H7 (cell line): ENCODE measurements at regions not wholly inside any gene's neighbourhood (a gene's known extent, or its start where the extent isn't known, plus 50 kb on each side); places are given as distances from the start of the nearest gene placed in this dataset.

Source experiments
- DNase-seq: peaks from one replicate; pipeline ENCODE4 v3.0.0; 2012
- H3K27me3 ChIP-seq: 2 replicates; pipeline ENCODE4 v1.6.0; 2011; ENCODE audit warnings: mild to moderate bottlenecking, low read length; ENCODE audit not compliant: control insufficient read depth, insufficient read depth
- H3K36me3 ChIP-seq: replicated peaks from 2 replicates; pipeline ENCODE4 v1.5.1; 2011; ENCODE audit warnings: low read length; ENCODE audit not compliant: control insufficient read depth, insufficient read depth
- H3K4me3 ChIP-seq: 2 replicates; pipeline ENCODE4 v1.5.1; 2011; ENCODE audit warnings: low read depth, mild to moderate bottlenecking, control low read depth, low read length, moderate library complexity; ENCODE audit not compliant: insufficient read depth

DNA sequence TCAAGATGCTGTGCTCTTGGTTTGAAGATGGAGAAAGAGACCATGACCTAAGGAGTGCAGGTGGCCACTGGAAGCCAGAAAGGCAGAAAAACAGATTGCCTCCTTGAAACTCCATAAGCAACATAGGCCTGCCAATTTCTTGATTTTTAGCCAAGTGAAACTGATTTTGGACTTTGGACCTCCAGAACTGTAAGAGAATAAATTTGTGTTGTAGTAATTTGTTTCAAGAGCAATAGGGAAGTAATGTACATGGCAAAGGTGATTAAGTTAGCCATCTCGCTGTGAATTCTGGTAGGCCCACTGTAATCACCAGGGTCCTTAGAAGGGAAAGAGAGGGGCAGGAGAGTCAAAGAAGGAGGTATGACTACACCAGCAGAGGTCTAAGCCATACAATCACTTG is 238.8 kb downstream of the CNTN3 start:
- Histone ChIP-seq H3K27me3 (no peaks in the 10 kb centered on the region), H3K4me3 (no peak overlapping the region), H3K36me3 (no peaks in the 10 kb centered on the region)
- DNase-seq = no peak

DNA sequence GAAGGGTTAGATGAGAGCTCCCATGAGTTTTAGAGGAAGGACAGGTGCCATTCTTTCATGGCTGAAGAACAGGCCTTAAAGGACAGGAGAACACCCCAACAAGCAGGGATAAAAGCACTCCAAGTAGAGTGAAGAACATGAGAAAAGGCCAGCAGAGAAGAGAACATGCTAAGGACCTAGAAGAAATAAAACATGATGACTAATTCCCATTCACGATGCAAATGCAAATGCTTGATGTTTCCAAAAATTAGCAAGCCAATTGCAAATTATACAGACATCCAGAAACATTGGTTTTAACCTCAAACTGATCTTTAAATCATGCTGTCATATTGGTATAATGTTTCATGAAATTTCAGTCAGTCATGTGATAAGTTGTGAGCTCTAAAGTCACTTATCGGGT is 241.7 kb downstream of the CNTN3 start:
- H3K4me3 ChIP-seq = no peak overlapping the region
- no peaks in the 10 kb centered on the region for H3K36me3 ChIP-seq
- H3K27me3 ChIP-seq = no peaks in the 10 kb centered on the region
- no peak for DNase-seq

DNA sequence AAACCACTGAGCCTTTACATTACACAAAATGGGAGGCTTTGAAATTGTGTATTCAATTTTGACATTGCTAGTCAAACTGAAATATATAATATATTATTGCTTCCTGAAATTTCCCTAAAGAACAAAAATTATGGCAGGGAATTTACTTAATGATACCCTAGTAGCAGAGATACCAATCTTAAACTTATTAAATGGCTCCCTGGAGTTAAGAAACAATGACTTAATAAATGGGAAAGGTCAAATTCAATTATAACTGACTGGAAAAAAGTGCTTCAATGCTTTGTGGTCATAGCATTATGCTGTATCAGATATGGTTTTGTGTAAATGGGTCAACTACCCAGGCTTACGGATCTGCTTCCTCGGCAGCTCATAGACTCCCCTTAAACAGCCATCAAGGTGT is 244.1 kb downstream of the CNTN3 start:
- Histone ChIP-seq H3K4me3 (no peak overlapping the region), H3K36me3 (no peaks in the 10 kb centered on the region), H3K27me3 (no peaks in the 10 kb centered on the region)
- no peak for DNase-seq

DNA sequence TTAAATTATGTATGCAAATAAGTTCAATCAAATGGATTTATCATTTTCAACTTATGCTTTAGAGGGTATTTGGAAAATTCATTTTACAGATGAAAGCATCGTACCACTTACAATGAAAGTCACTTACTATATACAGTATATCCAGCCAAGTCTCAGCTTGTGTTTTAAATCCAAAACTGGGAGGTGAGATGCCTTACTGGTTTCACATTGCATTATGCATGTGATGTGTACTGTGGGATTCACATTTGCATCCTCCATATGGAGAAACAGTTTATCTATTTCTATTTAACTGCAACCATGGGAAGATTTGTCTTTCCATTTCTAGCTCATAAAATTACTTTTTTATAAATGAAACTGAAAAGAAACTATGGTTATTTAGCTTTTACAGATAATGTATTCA is 248.1 kb downstream of the CNTN3 start:
- Histone ChIP-seq H3K36me3 (no peaks in the 10 kb centered on the region), H3K27me3 (no peaks in the 10 kb centered on the region), H3K4me3 (no peak overlapping the region)
- no peak for DNase-seq

DNA sequence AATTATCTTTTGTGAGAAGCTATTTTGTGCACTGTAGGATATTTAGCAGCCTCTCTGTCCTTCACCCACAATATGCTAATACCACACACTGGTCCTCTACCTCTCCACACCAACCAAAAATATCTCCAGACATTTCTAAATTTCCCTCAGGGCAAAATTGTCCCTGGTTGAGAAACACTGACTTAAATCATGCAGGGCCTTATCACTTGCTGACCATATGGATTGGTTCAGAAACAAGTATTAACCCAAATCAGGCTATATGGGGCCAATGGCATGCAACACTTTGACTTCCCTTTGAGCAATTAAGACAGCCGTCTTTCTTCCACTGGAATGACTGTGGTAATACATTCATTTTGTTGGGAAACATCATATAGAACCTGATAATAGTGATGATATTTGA is 251.1 kb downstream of the CNTN3 start:
- DNase-seq = no peak
- Histone ChIP-seq H3K27me3 (no peaks in the 10 kb centered on the region), H3K4me3 (no peak overlapping the region), H3K36me3 (no peaks in the 10 kb centered on the region)

DNA sequence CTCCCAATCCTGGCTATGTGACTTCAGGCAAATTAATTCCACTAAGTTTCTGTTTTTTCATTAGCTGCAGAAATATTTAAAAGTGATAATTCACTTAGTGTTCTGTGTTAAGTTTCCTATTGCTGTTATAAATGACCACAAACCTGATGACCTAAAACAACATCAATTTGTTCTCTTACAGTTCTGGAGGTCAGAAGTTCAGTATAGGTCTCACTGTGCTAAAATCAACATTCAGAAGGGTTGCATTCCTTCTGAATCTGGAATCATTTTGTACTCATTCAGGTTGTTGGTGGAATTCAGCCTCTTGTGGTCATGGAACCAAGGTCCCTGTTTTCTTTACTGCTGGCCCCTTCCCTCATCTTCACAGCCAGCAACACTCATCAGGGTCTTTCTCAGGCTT is 254.1 kb downstream of the CNTN3 start:
- H3K36me3 ChIP-seq = no peaks in the 10 kb centered on the region
- no peak overlapping the region for H3K4me3 ChIP-seq
- H3K27me3 ChIP-seq = no peaks in the 10 kb centered on the region
- DNase-seq = no peak

DNA sequence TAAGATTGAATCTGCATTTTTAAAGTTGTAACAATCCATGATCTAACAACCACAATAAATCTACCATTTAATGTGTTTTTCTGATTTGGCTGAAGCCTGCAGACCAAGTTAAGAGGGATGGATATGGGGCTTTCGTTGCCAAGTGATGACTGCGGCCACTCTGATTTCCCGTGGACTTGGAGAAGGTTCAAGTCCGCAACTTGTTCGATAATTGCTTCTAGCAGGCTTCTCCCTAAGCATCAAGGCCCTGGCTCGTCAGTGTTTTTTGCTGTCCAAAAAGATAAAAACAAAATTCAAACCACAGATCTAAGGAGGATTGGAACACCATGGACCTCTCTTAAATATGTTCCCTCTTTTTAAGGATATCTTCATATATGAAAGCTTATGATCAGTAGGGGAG is 256.6 kb downstream of the CNTN3 start:
- Histone ChIP-seq H3K4me3 (no peak overlapping the region), H3K36me3 (no peaks in the 10 kb centered on the region), H3K27me3 (no peaks in the 10 kb centered on the region)
- no peak for DNase-seq

DNA sequence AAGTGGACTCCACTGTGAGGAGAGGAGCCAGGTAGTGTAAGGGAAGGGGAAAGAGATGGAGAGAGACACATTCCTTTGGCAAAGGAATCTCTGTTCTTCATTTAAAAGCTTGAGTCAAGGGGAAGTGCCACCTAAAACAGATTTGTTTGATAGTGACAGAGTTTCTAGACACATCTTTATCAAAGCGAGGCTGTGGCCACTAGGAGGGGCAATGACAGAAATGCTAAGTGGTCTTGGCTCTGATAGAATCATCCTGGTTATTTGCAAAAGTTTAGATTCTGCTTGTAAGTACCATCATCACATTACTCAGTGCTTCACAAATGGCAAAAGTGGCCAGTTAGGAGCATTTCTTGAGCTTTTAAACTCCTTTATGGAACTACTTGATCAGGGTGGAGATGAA is 261.4 kb downstream of the CNTN3 start:
- no peaks in the 10 kb centered on the region for H3K27me3 ChIP-seq
- H3K4me3 ChIP-seq = no peak overlapping the region
- DNase-seq = peak; percentile 29
- H3K36me3 ChIP-seq = no peaks in the 10 kb centered on the region

DNA sequence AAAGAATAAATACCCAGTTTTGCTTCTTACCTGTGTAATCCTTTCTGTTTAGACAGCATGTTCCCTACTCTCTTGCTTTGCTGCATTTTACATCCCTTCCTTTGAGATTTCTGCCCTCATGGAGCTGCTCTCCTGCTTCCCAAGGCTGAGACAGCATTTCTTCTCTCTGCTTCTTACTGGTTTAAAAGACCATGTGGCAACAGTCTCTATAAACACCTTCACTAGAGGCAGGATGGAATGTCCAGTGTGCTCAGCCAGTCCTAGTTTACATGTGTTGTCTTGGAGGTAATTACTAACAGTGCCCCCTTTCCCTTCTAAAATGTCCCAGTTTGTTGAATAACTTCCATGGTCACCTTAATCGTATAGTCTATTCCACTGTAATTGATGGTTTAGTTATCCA is 262.3 kb downstream of the CNTN3 start:
- H3K36me3 ChIP-seq = no peaks in the 10 kb centered on the region
- H3K4me3 ChIP-seq = no peak overlapping the region
- H3K27me3 ChIP-seq = no peaks in the 10 kb centered on the region
- no peak for DNase-seq

DNA sequence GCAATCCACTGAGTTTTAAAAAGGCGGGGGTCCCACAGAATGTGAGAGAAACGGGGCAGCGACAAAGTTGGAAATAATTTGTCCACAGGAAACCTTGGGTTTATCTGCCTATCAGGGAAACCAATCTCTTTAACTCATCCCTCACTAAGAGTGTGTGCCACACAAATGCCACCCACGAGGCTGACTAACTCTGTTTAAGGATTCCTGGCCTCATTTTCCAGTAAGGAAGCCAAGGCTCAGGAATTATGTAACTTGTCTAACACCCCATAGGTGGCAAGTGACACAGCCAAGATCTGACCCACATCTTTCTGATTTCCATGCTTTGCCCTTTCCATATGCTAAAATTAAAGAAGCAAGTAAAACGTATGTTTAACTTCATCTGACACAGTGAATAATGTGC is 263.2 kb downstream of the CNTN3 start:
- H3K36me3 ChIP-seq = no peaks in the 10 kb centered on the region
- no peak for DNase-seq
- H3K4me3 ChIP-seq = no peak overlapping the region
- H3K27me3 ChIP-seq = no peaks in the 10 kb centered on the region

DNA sequence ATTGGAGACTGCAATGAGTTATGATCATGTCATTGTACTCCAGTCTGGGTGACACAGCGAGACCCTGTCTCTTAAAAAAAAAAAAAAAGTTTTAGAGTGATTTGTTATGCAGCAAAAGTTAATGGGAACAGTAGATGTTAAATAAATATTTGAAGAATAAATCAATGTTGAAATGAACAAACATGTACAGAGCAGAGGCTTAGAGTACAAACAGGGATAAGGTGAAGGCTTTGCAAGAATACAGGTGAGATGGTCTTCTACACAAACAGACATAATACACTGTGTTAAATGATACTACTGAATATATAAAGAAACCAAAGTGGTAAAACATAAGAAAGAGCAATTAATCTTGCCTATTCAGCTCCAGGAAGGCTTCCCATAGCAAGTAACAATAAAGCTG is 265.4 kb downstream of the CNTN3 start:
- H3K4me3 ChIP-seq = no peak overlapping the region
- DNase-seq = no peak
- H3K27me3 ChIP-seq = no peaks in the 10 kb centered on the region
- H3K36me3 ChIP-seq = no peaks in the 10 kb centered on the region

DNA sequence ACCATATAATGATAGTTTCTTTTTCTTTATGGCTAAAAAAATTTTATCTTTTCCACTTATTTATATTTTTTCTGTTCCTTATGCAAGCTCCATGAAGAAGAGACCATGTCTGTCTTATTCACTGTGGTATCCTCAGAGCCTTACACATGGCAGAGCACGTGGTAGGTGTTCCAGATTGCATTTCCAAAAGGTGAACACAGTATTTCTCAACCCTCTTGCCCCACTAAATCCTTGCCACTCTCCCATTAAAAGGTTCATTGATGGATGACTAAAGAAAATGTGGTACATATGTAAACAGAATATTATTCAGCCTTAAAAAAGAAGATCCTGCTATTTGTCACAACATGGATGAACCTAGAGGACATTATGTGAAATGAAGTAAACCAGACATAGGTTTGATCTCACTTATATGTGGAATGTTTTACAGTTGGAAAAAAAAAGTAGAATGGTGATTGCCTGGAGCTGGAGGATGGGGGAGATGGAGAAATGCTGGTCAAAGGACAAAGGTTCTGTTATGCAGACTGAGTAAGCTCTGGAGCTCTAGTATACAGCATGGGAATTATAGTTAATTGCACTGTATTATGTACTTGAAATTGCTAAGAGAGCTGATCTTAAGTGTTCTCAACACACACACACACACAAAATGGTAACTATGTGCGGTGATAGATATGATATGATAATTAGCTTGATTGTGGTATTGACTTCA is 266.7 kb downstream of the CNTN3 start:
- no peak for DNase-seq
- Histone ChIP-seq H3K36me3 (no peaks in the 10 kb centered on the region), H3K4me3 (no peak overlapping the region), H3K27me3 (no peaks in the 10 kb centered on the region)

DNA sequence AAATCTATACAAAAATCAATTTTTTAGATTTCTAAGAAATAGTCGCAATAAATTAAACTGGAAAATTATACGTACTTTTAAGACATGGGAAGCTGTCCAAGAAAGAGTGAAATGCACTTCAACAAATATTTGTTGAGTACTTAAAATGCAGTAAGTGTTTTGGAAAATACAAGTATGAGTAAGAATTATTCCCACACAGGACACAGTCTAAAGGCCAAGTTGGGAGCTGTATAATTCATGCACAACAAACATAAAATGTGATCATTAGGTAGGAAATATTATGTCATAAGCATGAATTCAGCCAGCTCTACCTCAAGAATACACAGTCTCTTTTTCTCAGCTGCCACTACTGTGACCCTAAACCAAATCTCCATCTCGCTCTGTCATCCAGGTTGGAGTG is 267.6 kb downstream of the CNTN3 start:
- no peak for DNase-seq
- Histone ChIP-seq H3K4me3 (no peak overlapping the region), H3K27me3 (no peaks in the 10 kb centered on the region), H3K36me3 (no peaks in the 10 kb centered on the region)

DNA sequence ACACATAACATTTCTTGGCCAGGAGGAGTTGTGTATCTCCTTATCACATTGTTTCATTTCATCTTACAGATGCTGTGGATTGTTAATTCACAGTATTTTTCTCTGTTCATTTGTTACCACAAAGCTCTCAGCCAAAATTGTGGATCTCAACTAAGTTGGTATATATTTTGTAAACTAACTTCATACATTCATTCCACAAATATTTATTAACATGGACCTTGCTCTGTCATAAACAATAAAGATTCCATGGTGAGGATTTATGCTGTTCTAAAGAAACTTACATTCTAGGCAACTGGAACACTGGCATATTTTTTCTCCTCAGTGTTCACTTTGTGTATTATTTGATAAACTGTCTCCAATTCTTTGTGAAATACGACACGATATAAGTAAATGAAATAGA is 268.8 kb downstream of the CNTN3 start:
- no peaks in the 10 kb centered on the region for H3K36me3 ChIP-seq
- no peak overlapping the region for H3K4me3 ChIP-seq
- no peak for DNase-seq
- no peaks in the 10 kb centered on the region for H3K27me3 ChIP-seq

DNA sequence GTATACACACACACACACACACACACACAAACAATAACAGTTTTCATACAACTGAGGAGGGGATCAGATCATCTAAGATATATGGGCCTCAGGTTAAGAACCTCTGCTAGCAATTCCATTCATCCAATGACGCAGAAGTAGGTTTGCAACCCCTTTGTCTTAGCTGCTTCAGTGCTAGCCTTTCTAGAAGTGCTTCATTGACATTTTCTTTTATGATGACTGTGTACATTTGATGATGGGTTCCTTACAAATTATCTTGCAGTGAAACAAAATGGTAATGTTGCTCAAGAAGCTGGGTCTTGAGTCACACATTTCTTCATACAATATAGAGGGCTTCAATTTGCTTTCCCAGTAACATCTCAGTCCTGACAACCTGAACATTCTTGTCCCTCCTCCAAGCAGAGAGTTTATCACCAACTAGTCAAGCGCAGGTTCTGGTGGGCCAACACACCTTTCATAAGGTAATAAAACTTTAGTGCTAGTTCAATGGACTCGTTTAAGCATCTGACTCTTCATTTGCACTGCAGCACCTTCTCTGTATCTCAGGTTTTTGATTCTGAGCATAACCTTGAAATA is 269.5 kb downstream of the CNTN3 start:
- H3K27me3 ChIP-seq = no peaks in the 10 kb centered on the region
- H3K36me3 ChIP-seq = no peaks in the 10 kb centered on the region
- no peak overlapping the region for H3K4me3 ChIP-seq
- DNase-seq = no peak

DNA sequence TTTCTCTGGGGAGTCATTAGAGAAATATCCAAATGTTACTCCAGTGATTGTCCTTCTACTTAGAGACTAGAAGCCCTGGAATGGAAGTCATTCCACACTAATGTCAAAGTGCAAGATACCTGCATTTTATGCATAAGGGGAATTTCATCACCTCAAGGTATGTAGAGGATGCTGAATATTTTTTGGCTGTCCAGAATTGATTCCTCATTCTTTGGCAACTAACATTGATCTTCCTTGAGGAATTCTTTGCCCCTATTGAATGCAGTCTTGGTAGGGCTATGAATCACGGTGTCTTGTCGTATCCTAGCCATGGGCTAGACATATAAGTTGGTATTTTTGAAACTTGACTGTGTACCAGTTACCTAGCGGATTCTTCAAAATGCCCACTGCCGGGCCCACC is 271.1 kb downstream of the CNTN3 start:
- no peak for DNase-seq
- Histone ChIP-seq H3K4me3 (no peak overlapping the region), H3K27me3 (no peaks in the 10 kb centered on the region), H3K36me3 (no peaks in the 10 kb centered on the region)
